Stimulated activated naive CD8-positive, alpha-beta T cell treated with anti-CD3 and anti-CD28 coated beads, Interleukin-15, amount 100 ng/mL, for 72 hours (primary cell): ENCODE measurements at regions not wholly inside any gene's neighbourhood (a gene's known extent, or its start where the extent isn't known, plus 50 kb on each side); places are given as distances from the start of the nearest gene placed in this dataset.
"Not testable (repeated sequence)": the region's sequence is repeated elsewhere in the genome, so short reads cannot be mapped to it uniquely, and the experiment has no call there.

Experiments used
- ATAC-seq: fragments of 150-1000 bp; cut with Tn5 transposase; 2 replicates; pipeline ENCODE4 v1.10.0; 2021; ENCODE audit warnings: mild to moderate bottlenecking, moderate library complexity
- DNase-seq, 2 donors: peaks; one replicate each; pipeline ENCODE4 v3.0.0; 2021 to 2022
- H3K27ac Mint-ChIP-seq, 2 donors: one replicate each; pipeline ENCODE4 v1.8.0; 2022; ENCODE audit warnings: mild to moderate bottlenecking in 2 of 2, mixed read lengths in 2 of 2, moderate library complexity in 2 of 2
- H3K27me3 Mint-ChIP-seq: one replicate; pipeline ENCODE4 v1.8.0; 2022; ENCODE audit warnings: mixed read lengths
- H3K4me1 Mint-ChIP-seq: one replicate; pipeline ENCODE4 v1.8.0; 2022; ENCODE audit warnings: mild to moderate bottlenecking, mixed read lengths
- H3K4me3 Mint-ChIP-seq, 2 donors: one replicate each; pipeline ENCODE4 v1.8.0; 2022; ENCODE audit warnings: mild to moderate bottlenecking in 2 of 2, mixed read lengths in 2 of 2, moderate library complexity in 1 of 2
- H3K9me3 Mint-ChIP-seq, 2 donors: one replicate each; pipeline ENCODE4 v1.8.0; 2022; ENCODE audit warnings: mixed read lengths in 2 of 2

DNA sequence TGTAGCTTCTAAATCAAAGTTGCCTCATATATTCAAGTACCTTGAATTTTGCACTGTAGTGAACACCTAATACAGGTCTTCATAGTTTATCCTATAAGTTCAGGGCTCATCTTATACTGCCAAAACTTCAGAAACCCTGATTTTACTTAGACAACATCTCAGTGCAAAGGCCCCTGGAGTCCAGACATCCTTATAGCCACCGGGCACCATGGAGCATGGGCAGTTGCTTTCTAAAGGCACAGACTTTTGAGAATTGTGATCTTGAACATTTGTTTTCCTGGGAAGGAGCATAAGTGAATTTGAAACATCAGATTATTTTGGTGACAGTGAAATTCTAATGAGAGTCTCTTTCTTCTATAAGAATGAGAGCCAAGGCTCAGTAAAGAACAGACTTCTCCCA is 292.3 kb downstream of the CYRIA start:
- ATAC-seq (no peak), DNase-seq (no peak)
- H3K4me1 Mint-ChIP-seq: no peaks in the 10 kb centered on the region
- no peaks in the 10 kb centered on the region for H3K9me3 Mint-ChIP-seq
- no peaks in the 10 kb centered on the region for H3K27me3 Mint-ChIP-seq
- no peak overlapping the region for H3K27ac Mint-ChIP-seq
- H3K4me3 Mint-ChIP-seq: no peak overlapping the region

DNA sequence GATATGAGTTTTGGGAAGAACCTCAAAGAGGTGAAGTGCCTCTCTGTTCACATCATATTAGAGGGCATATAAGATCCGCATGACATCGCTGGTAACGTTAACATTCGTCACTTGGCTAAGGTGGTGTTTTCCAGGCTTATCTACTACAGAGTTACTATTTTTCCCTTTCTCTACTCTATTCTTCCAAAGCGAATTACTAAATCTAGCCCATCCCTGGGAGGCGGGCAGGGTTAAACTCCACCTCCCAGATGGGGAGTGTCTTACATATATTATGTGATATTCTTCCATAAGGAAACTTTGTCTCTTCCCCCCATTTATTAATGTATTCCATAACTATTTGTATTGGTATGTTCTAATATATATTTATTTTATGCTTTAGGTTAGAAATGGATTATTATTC is 293.9 kb downstream of the CYRIA start:
- no peak for DNase-seq
- H3K27ac Mint-ChIP-seq: no peak overlapping the region
- H3K4me3 Mint-ChIP-seq: no peak overlapping the region
- H3K27me3 Mint-ChIP-seq: no peaks in the 10 kb centered on the region
- H3K4me1 Mint-ChIP-seq: no peaks in the 10 kb centered on the region
- ATAC-seq: no peak
- no peaks in the 10 kb centered on the region for H3K9me3 Mint-ChIP-seq

DNA sequence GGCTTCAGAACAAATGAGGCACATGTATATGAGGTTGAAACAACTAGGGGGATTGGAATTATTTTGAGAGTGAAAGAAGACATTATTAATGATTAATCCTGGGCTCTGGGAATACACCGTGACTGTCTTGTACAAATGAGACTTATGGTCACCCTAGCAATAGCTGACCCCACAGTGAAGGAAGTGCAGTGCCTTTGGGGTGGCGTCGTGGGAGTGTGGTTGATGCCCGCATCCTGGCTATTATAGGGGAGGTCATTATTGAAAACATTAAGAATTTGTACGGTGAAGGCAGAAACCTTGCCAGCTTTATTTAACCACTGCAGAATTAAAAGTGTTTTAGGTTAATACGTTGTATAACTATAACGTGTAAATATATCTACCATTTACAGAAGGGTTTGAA is 296.7 kb downstream of the CYRIA start:
- Mint-ChIP-seq H3K4me3 (no peak overlapping the region), H3K27me3 (no peaks in the 10 kb centered on the region), H3K27ac (no peak overlapping the region), H3K9me3 (no peaks in the 10 kb centered on the region), H3K4me1 (no peaks in the 10 kb centered on the region)
- DNase-seq (no peak), ATAC-seq (no peak)

DNA sequence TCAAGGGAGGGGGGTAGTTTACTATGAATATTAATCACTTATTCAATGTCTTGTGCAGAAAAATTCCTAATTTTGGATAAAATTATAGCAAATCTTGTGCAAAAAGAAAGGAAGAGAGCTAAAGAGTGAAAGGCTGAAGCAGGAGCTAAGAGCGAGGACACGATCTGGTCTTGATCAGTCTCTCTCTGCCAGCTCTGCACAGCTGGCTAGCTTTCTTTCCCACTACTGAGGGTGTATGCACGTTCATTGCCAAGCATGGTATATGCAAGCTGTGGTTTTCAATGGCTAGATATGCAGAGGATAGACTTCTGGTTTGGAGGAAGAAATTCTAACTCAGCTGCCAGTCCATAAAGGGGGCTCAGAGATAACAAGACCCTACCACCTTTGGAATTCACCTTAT is 297.3 kb downstream of the CYRIA start:
- H3K27ac Mint-ChIP-seq: no peak overlapping the region
- DNase-seq: no peak
- H3K4me1 Mint-ChIP-seq: no peaks in the 10 kb centered on the region
- no peak for ATAC-seq
- H3K9me3 Mint-ChIP-seq: no peaks in the 10 kb centered on the region
- H3K4me3 Mint-ChIP-seq: no peak overlapping the region
- no peaks in the 10 kb centered on the region for H3K27me3 Mint-ChIP-seq

DNA sequence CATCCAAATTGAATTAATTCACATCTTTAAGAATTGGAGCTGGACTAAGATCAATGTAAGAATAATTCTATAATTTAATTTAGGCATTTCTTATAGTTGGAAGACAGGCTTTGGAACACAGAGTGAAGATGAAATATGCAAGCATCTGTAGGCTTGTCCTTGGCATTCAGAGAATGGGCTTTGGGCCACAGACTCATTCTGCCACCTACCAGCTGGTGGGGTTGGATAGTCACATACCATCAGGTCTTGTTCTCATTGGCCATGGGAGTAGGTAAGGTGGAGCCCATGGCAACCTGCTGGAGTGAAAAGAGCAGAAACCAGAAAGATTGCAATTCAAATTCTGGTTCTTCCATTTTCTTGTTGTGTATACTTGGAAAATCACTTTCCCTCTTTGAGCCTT is 300.3 kb downstream of the CYRIA start:
- ATAC-seq (no peak), DNase-seq (no peak)
- Mint-ChIP-seq H3K4me3 (no peak overlapping the region), H3K27ac (no peak overlapping the region), H3K4me1 (no peaks in the 10 kb centered on the region), H3K9me3 (no peaks in the 10 kb centered on the region), H3K27me3 (no peaks in the 10 kb centered on the region)

DNA sequence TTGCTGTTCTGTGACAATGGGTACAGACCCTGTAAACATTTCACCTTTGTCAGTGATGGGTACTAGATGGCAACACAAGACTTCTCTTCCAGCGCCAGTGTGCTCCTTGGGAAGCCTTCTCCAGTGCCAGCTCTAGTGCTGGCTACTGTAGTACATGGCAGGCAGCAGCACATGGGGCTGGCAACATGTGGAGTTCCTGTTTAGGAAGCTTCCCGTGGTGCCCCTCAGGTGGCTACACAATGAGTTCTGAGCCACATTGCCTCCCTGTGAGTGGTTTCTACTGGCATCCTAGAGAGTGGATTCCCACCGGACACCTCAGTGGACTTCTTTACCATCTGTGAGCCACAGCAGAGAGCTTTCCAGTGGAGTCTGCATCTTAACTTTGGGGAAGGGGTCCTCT is 302.1 kb downstream of the CYRIA start:
- no peak overlapping the region for H3K4me3 Mint-ChIP-seq
- no peaks in the 10 kb centered on the region for H3K4me1 Mint-ChIP-seq
- no peak overlapping the region for H3K27ac Mint-ChIP-seq
- ATAC-seq (no peak), DNase-seq (no peak)
- no peaks in the 10 kb centered on the region for H3K9me3 Mint-ChIP-seq
- no peaks in the 10 kb centered on the region for H3K27me3 Mint-ChIP-seq

DNA sequence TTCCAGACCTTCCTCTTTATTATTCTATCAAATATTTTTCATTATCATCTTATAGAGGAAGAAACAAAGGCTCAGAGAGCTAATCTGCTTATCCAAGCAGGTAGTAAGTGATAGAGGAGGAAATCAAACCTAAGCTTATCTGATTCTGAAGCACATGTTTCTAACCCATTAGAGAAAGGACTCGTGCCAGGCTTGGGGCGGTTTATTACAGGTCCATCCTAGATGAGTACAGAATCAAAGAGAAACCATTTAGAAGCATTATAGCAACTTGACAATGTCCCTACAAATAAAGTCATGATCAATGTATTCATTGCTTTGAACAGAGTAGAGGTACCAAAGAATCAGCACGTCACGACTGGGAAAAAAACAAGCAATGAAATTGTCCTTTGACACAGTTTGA is 303.0 kb downstream of the CYRIA start:
- H3K4me1 Mint-ChIP-seq: no peaks in the 10 kb centered on the region
- no peak for ATAC-seq

DNA sequence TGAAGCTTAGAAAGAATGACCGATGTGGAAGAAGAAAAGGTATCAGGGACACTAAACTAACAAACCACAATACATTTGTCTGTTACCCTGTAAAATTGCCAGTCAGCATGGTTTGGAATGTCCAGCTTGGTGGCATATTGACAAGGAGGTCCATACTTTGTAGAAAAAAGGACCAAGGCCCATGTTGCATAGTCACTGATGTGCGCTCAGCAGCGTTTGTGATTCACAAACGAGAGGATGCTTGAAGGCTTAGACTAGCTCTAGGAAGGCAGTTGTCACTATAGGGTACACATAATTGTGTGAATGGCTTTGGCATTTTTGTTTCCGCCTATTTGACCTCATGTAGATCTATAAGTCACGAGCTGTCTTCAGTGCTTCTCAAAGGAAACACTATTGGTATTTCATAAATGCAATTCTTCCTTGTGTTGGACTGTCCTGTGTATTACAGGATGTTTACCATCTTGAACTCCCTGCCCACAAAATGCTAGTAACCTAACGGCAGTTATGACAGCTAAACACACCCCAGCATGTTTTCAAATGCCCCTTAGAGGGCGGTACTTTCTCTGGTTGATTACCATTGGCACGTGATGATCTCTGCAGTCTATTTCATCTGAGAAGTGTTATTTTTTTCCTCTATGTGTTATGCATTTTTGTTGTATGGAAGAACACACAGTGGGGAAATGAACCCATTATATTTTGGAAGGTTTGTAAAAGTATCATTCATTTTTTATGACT is 304.2 kb downstream of the CYRIA start:
- Mint-ChIP-seq H3K9me3 (no peaks in the 10 kb centered on the region), H3K4me3 (no peak overlapping the region), H3K4me1 (no peaks in the 10 kb centered on the region), H3K27me3 (no peaks in the 10 kb centered on the region), H3K27ac (no peak overlapping the region)
- no peak for DNase-seq
- no peak for ATAC-seq

More for the DNA sequence above, 303.0 kb downstream of the CYRIA start:
- Mint-ChIP-seq H3K27ac (no peak overlapping the region), H3K27me3 (no peaks in the 10 kb centered on the region), H3K9me3 (no peaks in the 10 kb centered on the region), H3K4me3 (no peak overlapping the region)
- no peak for DNase-seq

DNA sequence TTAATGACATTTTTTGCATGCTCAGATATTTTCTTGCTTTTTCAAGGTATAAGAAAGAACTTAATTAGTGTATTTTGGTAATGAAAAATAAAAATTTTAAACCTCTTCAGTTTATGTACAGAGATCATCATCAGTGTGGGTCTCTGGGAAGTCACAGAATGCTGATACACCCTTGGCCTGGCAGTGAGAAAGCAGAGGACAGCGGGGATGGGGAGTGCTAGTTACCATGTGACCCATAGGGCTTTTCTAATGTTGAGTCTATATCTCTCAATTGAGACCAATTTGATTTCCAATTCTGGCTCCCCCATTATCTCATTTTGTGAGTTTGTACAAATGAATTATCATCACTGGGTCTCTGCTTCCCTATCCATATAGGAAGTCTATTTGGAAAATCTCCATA is 305.7 kb downstream of the CYRIA start:
- Mint-ChIP-seq H3K9me3 (no peaks in the 10 kb centered on the region), H3K4me3 (no peak overlapping the region), H3K4me1 (no peaks in the 10 kb centered on the region), H3K27me3 (no peaks in the 10 kb centered on the region), H3K27ac (no peak overlapping the region)
- no peak for ATAC-seq
- DNase-seq: no peak

DNA sequence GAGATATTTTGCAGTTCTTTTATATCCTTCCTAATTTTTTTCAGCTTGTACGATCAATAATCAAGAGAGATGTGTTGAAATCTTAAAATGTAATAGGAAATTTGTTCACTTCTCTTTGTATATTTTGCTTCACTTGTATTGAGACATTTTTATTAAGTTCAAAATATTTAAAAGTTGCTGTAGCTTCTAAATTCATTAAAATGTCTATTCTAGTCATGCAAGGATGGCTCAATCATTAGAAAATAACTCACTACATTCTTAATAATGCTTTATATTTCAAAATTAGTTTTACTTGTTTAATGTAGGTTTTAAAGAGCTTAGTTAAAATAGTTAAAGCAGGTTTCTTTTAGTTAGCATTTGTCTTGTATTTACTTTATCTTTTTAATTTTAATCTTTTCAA is 308.4 kb downstream of the CYRIA start:
- ATAC-seq (no peak), DNase-seq (no peak)
- peaks cover 0 to 7% of the 10 kb centered on the region in 2 donors for H3K9me3 Mint-ChIP-seq
- no peaks in the 10 kb centered on the region for H3K4me1 Mint-ChIP-seq
- H3K27ac Mint-ChIP-seq: no peak overlapping the region
- H3K27me3 Mint-ChIP-seq: no peaks in the 10 kb centered on the region
- H3K4me3 Mint-ChIP-seq: no peak overlapping the region

DNA sequence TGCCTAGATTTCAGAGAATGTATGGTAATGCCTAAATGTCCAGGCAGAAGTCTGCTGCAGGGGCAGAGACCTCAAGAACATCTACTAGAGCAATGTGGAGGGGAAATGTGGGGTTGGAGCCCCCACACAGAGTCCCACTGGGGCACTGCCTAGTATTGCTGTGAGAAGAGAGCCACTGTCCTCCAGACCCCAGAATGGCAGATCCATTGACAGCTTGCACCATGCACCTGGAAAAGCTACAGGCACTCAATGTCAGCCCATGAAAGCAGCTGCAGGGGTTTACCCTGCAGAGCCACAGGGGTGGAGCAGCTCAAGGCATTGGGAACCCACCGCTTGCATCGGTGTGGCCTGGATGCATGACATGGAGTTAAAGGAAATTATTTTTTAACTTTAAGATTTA is 314.1 kb downstream of the CYRIA start:
- Mint-ChIP-seq H3K4me1 (no peaks in the 10 kb centered on the region), H3K9me3 (peaks cover 7 to 30% of the 10 kb centered on the region in 2 donors), H3K27me3 (no peaks in the 10 kb centered on the region), H3K27ac (no peak overlapping the region), H3K4me3 (no peak overlapping the region)
- DNase-seq (no peak), ATAC-seq (no peak)

DNA sequence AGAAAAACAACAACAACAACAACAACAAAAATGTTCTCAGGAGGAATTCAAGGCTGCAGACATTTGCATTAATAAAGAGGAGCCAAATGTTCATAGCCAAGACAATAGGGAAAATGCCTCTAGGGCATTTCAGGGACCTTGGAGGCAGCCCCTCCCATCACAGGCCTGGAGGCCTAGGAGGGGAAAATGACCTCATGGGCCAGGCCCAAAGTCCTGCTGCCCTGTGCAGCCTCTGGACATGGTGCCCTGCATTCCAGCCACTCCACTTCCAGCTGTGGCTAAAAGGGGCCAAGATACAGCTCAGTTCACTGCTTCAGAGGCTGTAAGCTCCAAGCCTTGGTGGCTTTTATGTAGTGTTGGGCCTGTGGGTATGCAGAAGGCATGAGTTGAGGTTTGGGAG is 314.5 kb downstream of the CYRIA start:
- H3K9me3 Mint-ChIP-seq: peaks cover 7 to 30% of the 10 kb centered on the region in 2 donors
- ATAC-seq (no peak), DNase-seq (no peak)
- H3K4me1 Mint-ChIP-seq: no peaks in the 10 kb centered on the region
- H3K27me3 Mint-ChIP-seq: no peaks in the 10 kb centered on the region
- no peak overlapping the region for H3K4me3 Mint-ChIP-seq
- no peak overlapping the region for H3K27ac Mint-ChIP-seq

DNA sequence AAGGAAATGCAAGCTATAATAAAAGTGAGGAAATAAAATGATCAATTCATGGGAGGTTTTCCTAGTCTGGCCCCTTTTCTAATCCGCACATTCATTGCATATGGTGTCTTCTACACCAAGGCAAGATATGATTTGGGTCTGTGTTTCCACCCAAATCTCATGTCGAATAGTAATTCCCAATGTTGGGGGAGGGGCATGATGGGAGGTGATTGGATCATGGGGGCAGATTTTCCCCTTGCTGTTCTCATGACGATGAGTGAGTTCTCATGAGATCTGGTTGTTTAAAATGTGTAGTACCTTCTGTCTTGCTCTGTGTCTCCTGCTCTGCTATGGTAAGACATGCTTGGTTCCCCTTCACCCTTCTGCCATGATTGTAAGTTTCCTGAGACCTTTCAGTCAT is 315.4 kb downstream of the CYRIA start:
- no peak overlapping the region for H3K4me3 Mint-ChIP-seq
- H3K27ac Mint-ChIP-seq: no peak overlapping the region
- H3K27me3 Mint-ChIP-seq: no peaks in the 10 kb centered on the region
- no peak for ATAC-seq
- DNase-seq: no peak
- H3K9me3 Mint-ChIP-seq: peaks cover 7 to 30% of the 10 kb centered on the region in 2 donors
- no peaks in the 10 kb centered on the region for H3K4me1 Mint-ChIP-seq

DNA sequence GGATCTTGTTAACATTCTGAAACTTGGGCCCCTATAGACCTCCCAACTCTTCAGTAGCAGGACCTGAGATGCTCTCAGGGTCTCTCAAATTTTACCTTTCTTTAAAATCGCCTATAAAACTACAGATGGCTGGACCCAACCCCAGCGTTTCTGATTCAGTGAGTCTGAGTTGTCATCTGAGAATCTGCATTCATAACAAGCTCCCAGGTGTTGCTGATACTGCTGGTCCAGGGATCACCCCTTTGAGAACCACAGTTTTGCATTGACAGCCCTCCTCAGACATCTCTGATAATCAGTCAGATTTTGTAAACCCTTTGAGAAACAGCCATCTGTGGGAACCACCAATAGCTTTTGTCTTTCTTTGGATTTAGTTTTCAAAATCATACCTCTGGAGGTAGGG is 315.8 kb downstream of the CYRIA start:
- ATAC-seq: no peak
- H3K9me3 Mint-ChIP-seq: peaks cover 7 to 30% of the 10 kb centered on the region in 2 donors
- H3K27me3 Mint-ChIP-seq: no peaks in the 10 kb centered on the region
- no peak overlapping the region for H3K4me3 Mint-ChIP-seq
- DNase-seq: no peak
- no peak overlapping the region for H3K27ac Mint-ChIP-seq
- no peaks in the 10 kb centered on the region for H3K4me1 Mint-ChIP-seq

DNA sequence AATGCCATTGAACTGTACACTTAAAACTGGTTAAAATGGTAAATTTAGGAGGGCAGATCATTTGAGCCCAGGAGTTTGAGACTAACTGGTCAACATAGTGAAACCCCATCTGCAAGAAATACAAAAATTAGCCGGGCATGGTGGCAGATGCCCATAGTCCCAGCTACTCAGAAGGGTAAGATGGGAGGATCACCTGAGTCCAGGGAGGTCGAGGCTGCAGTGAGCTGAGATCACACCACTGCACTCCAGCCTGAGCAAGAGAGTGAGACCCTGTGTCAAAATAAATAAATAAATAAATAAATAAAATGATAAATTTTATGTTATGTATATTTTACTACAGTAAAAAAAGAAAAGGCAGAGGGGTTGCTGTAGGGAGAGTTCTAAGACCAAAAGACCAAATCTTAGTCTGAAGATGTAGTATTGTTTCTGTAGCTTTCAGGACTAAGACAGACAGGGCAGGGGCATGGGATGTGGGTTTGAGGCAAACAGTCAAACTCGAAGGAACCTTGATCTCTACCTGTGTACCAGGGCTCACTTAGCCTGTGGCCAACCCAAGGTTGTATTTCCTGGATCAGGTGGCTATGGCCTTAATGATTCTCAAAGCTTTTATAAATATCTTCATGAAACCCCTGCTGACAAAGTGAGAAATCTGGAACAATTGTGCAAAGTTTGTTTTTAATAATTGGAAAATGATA is 316.7 kb downstream of the CYRIA start:
- no peaks in the 10 kb centered on the region for H3K27me3 Mint-ChIP-seq
- DNase-seq (no peak), ATAC-seq (no peak)
- H3K27ac Mint-ChIP-seq: no peak overlapping the region
- H3K4me1 Mint-ChIP-seq: no peaks in the 10 kb centered on the region
- H3K4me3 Mint-ChIP-seq: no peak overlapping the region
- H3K9me3 Mint-ChIP-seq: peaks cover 7 to 26% of the 10 kb centered on the region in 2 donors

DNA sequence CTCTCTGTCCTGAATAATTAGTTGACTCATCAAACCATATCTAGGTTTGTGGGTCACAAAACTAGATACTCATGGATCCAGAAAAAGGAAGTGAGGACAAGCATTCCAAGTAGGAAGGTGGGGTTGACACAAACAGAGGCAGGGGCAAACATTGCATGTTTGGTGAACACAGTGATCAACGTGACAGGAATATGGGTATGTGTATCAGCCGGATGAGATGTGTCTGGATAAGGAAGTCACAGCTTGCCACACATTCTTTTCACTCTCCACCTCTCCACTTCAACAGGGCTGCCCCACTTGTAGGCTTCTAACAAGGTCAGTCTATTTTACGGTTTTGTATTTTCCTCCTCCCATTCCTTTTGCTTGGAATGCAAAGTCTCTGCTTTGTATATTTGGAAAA is 319.0 kb downstream of the CYRIA start:
- Mint-ChIP-seq H3K4me3 (no peak overlapping the region), H3K4me1 (no peaks in the 10 kb centered on the region), H3K9me3 (peaks cover 15 to 24% of the 10 kb centered on the region in 2 donors), H3K27me3 (no peaks in the 10 kb centered on the region), H3K27ac (no peak overlapping the region)
- ATAC-seq (no peak), DNase-seq (no peak)

DNA sequence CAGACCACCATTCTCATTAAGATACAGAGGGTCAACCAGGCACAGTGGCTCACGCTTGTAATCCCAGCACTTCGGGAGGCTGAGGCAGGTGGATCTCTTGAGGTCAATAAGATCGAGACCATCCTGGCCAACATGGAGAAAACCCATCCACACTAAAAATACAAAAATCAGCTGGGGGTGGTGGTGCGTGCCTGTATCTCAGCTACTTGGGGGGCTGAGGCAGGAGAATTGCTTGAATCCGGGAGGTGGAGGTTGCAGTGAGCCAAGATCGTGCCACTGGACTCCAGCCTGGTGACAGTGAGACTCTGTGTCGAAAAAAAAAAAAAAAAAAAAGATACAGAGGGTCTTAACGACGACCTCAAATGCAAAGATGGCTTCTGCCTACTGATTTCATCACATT is 320.4 kb downstream of the CYRIA start:
- H3K27me3 Mint-ChIP-seq, DNase-seq, H3K4me3 Mint-ChIP-seq, ATAC-seq, H3K27ac Mint-ChIP-seq, H3K4me1 Mint-ChIP-seq: not testable (repeated sequence)
- H3K9me3 Mint-ChIP-seq: peaks cover 11 to 15% of the 10 kb centered on the region in 2 donors
